Activated T-cell treated with anti-CD3 and anti-CD28 coated beads, Interleukin-2, amount 50 U/mL, for 4 hours (primary cell): ENCODE measurements at regions not wholly inside any gene's neighbourhood (a gene's known extent, or its start where the extent isn't known, plus 50 kb on each side); places are given as distances from the start of the nearest gene placed in this dataset.

ENCODE experiments used
- ATAC-seq, 2 donors: fragments of 200-7000 bp; cut with Tn5 transposase; one replicate each; pipeline ENCODE4 v1.10.0; 2021
- DNase-seq: peaks from one replicate; pipeline ENCODE4 v3.0.0-alpha.2; 2020
- H3K27me3 Mint-ChIP-seq: one replicate; pipeline ENCODE4 v1.8.0; 2021; ENCODE audit warnings: low read depth, mixed read lengths
- H3K36me3 Mint-ChIP-seq: one replicate; pipeline ENCODE4 v1.8.0; 2022; ENCODE audit warnings: mixed read lengths; ENCODE audit not compliant: insufficient read depth
- H3K4me1 Mint-ChIP-seq: one replicate; pipeline ENCODE4 v1.8.0; 2021; ENCODE audit warnings: low read depth, mixed read lengths
- H3K4me3 Mint-ChIP-seq: one replicate; pipeline ENCODE4 v1.8.0; 2021; ENCODE audit warnings: mild to moderate bottlenecking, moderate library complexity, mixed read lengths
- H3K9me3 Mint-ChIP-seq: one replicate; pipeline ENCODE4 v1.8.0; 2021; ENCODE audit warnings: mixed read lengths

- no peaks in the 10 kb centered on the region for H3K4me1 Mint-ChIP-seq
- H3K4me3 Mint-ChIP-seq, result no peak overlapping the region
- no peaks in the 10 kb centered on the region for H3K27me3 Mint-ChIP-seq
Observed at GRCh38 chr16:13291591-13292333, 390.4 kb downstream of the SHISA9 start.

GRCh38 chr16:13296206-13296605, 394.8 kb downstream of the SHISA9 start:
- H3K4me3 Mint-ChIP-seq, result no peak overlapping the region
- no peaks in the 10 kb centered on the region for H3K36me3 Mint-ChIP-seq
- H3K4me1 Mint-ChIP-seq, result no peaks in the 10 kb centered on the region
- ATAC-seq (no peak), DNase-seq (no peak)
- H3K27me3 Mint-ChIP-seq, result no peaks in the 10 kb centered on the region
- H3K9me3 Mint-ChIP-seq, result peaks cover 4% of the 10 kb centered on the region

More at GRCh38 chr16:13291591-13292333, 390.4 kb downstream of the SHISA9 start:
- Mint-ChIP-seq H3K9me3 (peaks cover 8% of the 10 kb centered on the region), H3K36me3 (no peaks in the 10 kb centered on the region)
- DNase-seq (no peak), ATAC-seq (no peak)

GRCh38 chr16:13298666-13299065, 397.3 kb downstream of the SHISA9 start:
- H3K4me1 Mint-ChIP-seq, result no peaks in the 10 kb centered on the region
- H3K4me3 Mint-ChIP-seq, result no peak overlapping the region
- H3K27me3 Mint-ChIP-seq, result no peaks in the 10 kb centered on the region
- no peak for ATAC-seq
- H3K36me3 Mint-ChIP-seq, result no peaks in the 10 kb centered on the region
- no peak for DNase-seq
- peaks cover 4% of the 10 kb centered on the region for H3K9me3 Mint-ChIP-seq

GRCh38 chr16:13300066-13300840, 398.9 kb downstream of the SHISA9 start:
- DNase-seq, result no peak
- no peaks in the 10 kb centered on the region for H3K4me1 Mint-ChIP-seq
- peaks cover 4% of the 10 kb centered on the region for H3K9me3 Mint-ChIP-seq
- no peaks in the 10 kb centered on the region for H3K36me3 Mint-ChIP-seq
- no peak for ATAC-seq
- H3K27me3 Mint-ChIP-seq, result no peaks in the 10 kb centered on the region
- no peak overlapping the region for H3K4me3 Mint-ChIP-seq

GRCh38 chr16:13305019-13305755, 403.8 kb downstream of the SHISA9 start:
- Mint-ChIP-seq H3K36me3 (no peaks in the 10 kb centered on the region), H3K9me3 (no peaks in the 10 kb centered on the region), H3K27me3 (no peaks in the 10 kb centered on the region), H3K4me1 (no peaks in the 10 kb centered on the region), H3K4me3 (no peak overlapping the region)
- DNase-seq (no peak), ATAC-seq (no peak)

GRCh38 chr16:13306161-13306995, 405.0 kb downstream of the SHISA9 start:
- no peaks in the 10 kb centered on the region for H3K4me1 Mint-ChIP-seq
- no peak overlapping the region for H3K4me3 Mint-ChIP-seq
- no peaks in the 10 kb centered on the region for H3K36me3 Mint-ChIP-seq
- no peak for DNase-seq
- H3K9me3 Mint-ChIP-seq, result no peaks in the 10 kb centered on the region
- H3K27me3 Mint-ChIP-seq, result no peaks in the 10 kb centered on the region
- no peak for ATAC-seq

GRCh38 chr16:13307255-13307654, 405.9 kb downstream of the SHISA9 start:
- Mint-ChIP-seq H3K9me3 (peaks cover under 1% of the 10 kb centered on the region), H3K4me3 (no peak overlapping the region), H3K36me3 (no peaks in the 10 kb centered on the region), H3K27me3 (no peaks in the 10 kb centered on the region), H3K4me1 (no peaks in the 10 kb centered on the region)
- DNase-seq, result no peak
- ATAC-seq, result no peak

- H3K4me3 Mint-ChIP-seq, result no peak overlapping the region
- DNase-seq, result no peak
- no peaks in the 10 kb centered on the region for H3K4me1 Mint-ChIP-seq
- H3K9me3 Mint-ChIP-seq, result peaks cover 3% of the 10 kb centered on the region
- no peak for ATAC-seq
- H3K36me3 Mint-ChIP-seq, result no peaks in the 10 kb centered on the region
- no peaks in the 10 kb centered on the region for H3K27me3 Mint-ChIP-seq
Observed at GRCh38 chr16:13307851-13308250, 406.5 kb downstream of the SHISA9 start.

GRCh38 chr16:13312063-13312462, 410.7 kb downstream of the SHISA9 start:
- ATAC-seq, result no peak
- Mint-ChIP-seq H3K4me3 (no peak overlapping the region), H3K9me3 (peaks cover 3% of the 10 kb centered on the region), H3K36me3 (no peaks in the 10 kb centered on the region), H3K4me1 (peaks cover 1% of the 10 kb centered on the region), H3K27me3 (no peaks in the 10 kb centered on the region)
- DNase-seq, result no peak

- Mint-ChIP-seq H3K4me1 (peaks cover 1% of the 10 kb centered on the region), H3K4me3 (no peak overlapping the region), H3K36me3 (no peaks in the 10 kb centered on the region), H3K27me3 (no peaks in the 10 kb centered on the region), H3K9me3 (peaks cover 3% of the 10 kb centered on the region)
- DNase-seq (no peak), ATAC-seq (no peak)
Observed at GRCh38 chr16:13313351-13313750, 412.0 kb downstream of the SHISA9 start.

- DNase-seq (no peak), ATAC-seq (no peak)
- Mint-ChIP-seq H3K4me3 (no peak overlapping the region), H3K9me3 (peaks cover 3% of the 10 kb centered on the region), H3K4me1 (peaks cover 1% of the 10 kb centered on the region), H3K27me3 (no peaks in the 10 kb centered on the region), H3K36me3 (no peaks in the 10 kb centered on the region)
Observed at GRCh38 chr16:13314633-13315032, 413.2 kb downstream of the SHISA9 start.

- no peak for DNase-seq
- Mint-ChIP-seq H3K4me1 (peaks cover 1% of the 10 kb centered on the region), H3K27me3 (no peaks in the 10 kb centered on the region), H3K4me3 (no peak overlapping the region), H3K9me3 (peaks cover 3% of the 10 kb centered on the region), H3K36me3 (no peaks in the 10 kb centered on the region)
- no peak for ATAC-seq
Observed at GRCh38 chr16:13315642-13316427, 414.4 kb downstream of the SHISA9 start.

GRCh38 chr16:13322336-13322735, 420.9 kb downstream of the SHISA9 start:
- Mint-ChIP-seq H3K9me3 (no peaks in the 10 kb centered on the region), H3K36me3 (no peaks in the 10 kb centered on the region), H3K4me3 (no peak overlapping the region), H3K4me1 (no peaks in the 10 kb centered on the region), H3K27me3 (no peaks in the 10 kb centered on the region)
- DNase-seq (no peak), ATAC-seq (no peak)
